ENCODE measurements at regions not wholly inside any gene's neighbourhood (a gene's known extent, or its start where the extent isn't known, plus 50 kb on each side); places are given as distances from the start of the nearest gene placed in this dataset.
A peak's percentile ranks its signal among the peaks of the same experiment; 100 is the strongest.

- Histone ChIP-seq H3K36me3 (no peaks in the 10 kb centered on the region), H3K9me3 (peaks cover 0 to 23% (median 10%) of the 10 kb centered on the region in 8 donors), H3K27ac (no peak overlapping the region), H3K4me3 (no peak overlapping the region), H3K4me1 (no peaks in the 10 kb centered on the region), H3K27me3 (replicated peaks in 1 of 7) (no peaks in the 10 kb centered on the region)
- intact Hi-C loops (cut with DNase I; ENCODE audit: low total_unique reads) = no loop called here
- 39 to 51% (median 43%) methylated on average over 4 of the region's 4 CpGs for WGBS, 5 donors
- TF ChIP-seq POLR2AphosphoS5 (IDR thresholded peaks at IDR 0.05) = no peak
- no peak for TF ChIP-seq CTCF (IDR thresholded peaks at IDR 0.05 in 8 of 11, conservative IDR thresholded peaks at IDR 0.05 in 3 of 11)
- no peak for TF ChIP-seq POLR2A (IDR thresholded peaks at IDR 0.05)
- DNase-seq = no peak
These were observed 383.8 kb upstream of the SORCS1 start for GRCh38 chr10:107548301-107548700.

- H3K27ac ChIP-seq = no peak overlapping the region
- DNase-seq = no peak
- intact Hi-C loops (cut with DNase I; ENCODE audit: low total_unique reads) = no loop called here
- H3K4me3 ChIP-seq = no peak overlapping the region
- no peaks in the 10 kb centered on the region for H3K4me1 ChIP-seq
- H3K9me3 ChIP-seq = peaks cover 0 to 23% (median 10%) of the 10 kb centered on the region in 8 donors
- TF ChIP-seq CTCF (IDR thresholded peaks at IDR 0.05 in 8 of 11, conservative IDR thresholded peaks at IDR 0.05 in 3 of 11) = no peak
- TF ChIP-seq POLR2AphosphoS5 (IDR thresholded peaks at IDR 0.05) = no peak
- TF ChIP-seq POLR2A (IDR thresholded peaks at IDR 0.05) = no peak
- no peaks in the 10 kb centered on the region for H3K27me3 ChIP-seq (replicated peaks in 1 of 7)
- 68 to 81% (median 75%) methylated on average over 5 of the region's 5 CpGs for WGBS, 5 donors
- no peaks in the 10 kb centered on the region for H3K36me3 ChIP-seq
These were observed 382.5 kb upstream of the SORCS1 start for GRCh38 chr10:107546986-107547385.

- no peaks in the 10 kb centered on the region for H3K36me3 ChIP-seq
- whole genome bisulfite sequencing, 5 donors = 54 to 62% (median 54%) methylated on average over 1 of the region's 1 CpG
These were observed 381.8 kb upstream of the SORCS1 start for GRCh38 chr10:107546284-107546683.

GRCh38 chr10:107545717-107546116 is 381.2 kb upstream of the SORCS1 start:
- H3K4me3 ChIP-seq = no peak overlapping the region
- no peaks in the 10 kb centered on the region for H3K36me3 ChIP-seq
- H3K4me1 ChIP-seq = no peaks in the 10 kb centered on the region
- WGBS, 5 donors = 93 to 99% (median 96%) methylated on average over 5 to 18 of the region's 18 CpGs
- H3K9me3 ChIP-seq = peaks cover 0 to 16% (median 5%) of the 10 kb centered on the region in 8 donors
- intact Hi-C loops (cut with DNase I; ENCODE audit: low total_unique reads) = no loop called here
- no peak overlapping the region for H3K27ac ChIP-seq
- H3K27me3 ChIP-seq (replicated peaks in 1 of 7) = no peaks in the 10 kb centered on the region
- no peak for TF ChIP-seq POLR2A (IDR thresholded peaks at IDR 0.05)
- TF ChIP-seq POLR2AphosphoS5 (IDR thresholded peaks at IDR 0.05) = no peak
- no peak for TF ChIP-seq CTCF (IDR thresholded peaks at IDR 0.05 in 8 of 11, conservative IDR thresholded peaks at IDR 0.05 in 3 of 11)
- peak; percentile 69 for DNase-seq

More at GRCh38 chr10:107546284-107546683, 381.8 kb upstream of the SORCS1 start:
- intact Hi-C loops (cut with DNase I; ENCODE audit: low total_unique reads) = no loop called here
- Histone ChIP-seq H3K27me3 (replicated peaks in 1 of 7) (no peaks in the 10 kb centered on the region), H3K4me3 (no peak overlapping the region), H3K27ac (no peak overlapping the region), H3K9me3 (peaks cover 0 to 21% (median 9%) of the 10 kb centered on the region in 8 donors), H3K4me1 (no peaks in the 10 kb centered on the region)
- no peak for DNase-seq
- no peak for TF ChIP-seq CTCF (IDR thresholded peaks at IDR 0.05 in 8 of 11, conservative IDR thresholded peaks at IDR 0.05 in 3 of 11)

All from spleen (tissue), 11 donors.